SK-N-SH (cell line): ENCODE measurements at regions not wholly inside any gene's neighbourhood (a gene's known extent, or its start where the extent isn't known, plus 50 kb on each side); places are given as distances from the start of the nearest gene placed in this dataset.

ENCODE experiments used
- CTCF ChIA-PET: fragments of 300-600, 350-600 bp; formaldehyde crosslinking; extraction: SDS; loops from one replicate; lab custom pipeline; 2021; lab: Yijun Ruan, JAX
- POLR2A ChIA-PET: fragments of 350-600 bp; sonication (Branson Sonifier 250); formaldehyde crosslinking; extraction: SDS; loops from one replicate; lab custom pipeline; 2020; ENCODE audit warnings: antibody characterized with exemption, inconsistent platforms; lab: Yijun Ruan, JAX
- DNase-seq: peaks from one replicate; pipeline ENCODE4 v3.0.0; 2012
- H2AFZ ChIP-seq: fragments of 200-600 bp; sonication (generic); 2 replicates; pipeline ENCODE4 v1.8.1; 2016; ENCODE audit warnings: antibody characterized with exemption, mild to moderate bottlenecking, low read depth
- H3F3A ChIP-seq: fragments of 200-600 bp; sonication (generic); replicated peaks from 2 replicates; pipeline ENCODE3; 2016; ENCODE audit warnings: antibody characterized with exemption, mild to moderate bottlenecking; ENCODE audit not compliant: insufficient read depth
- H3K27ac ChIP-seq, 2 experiments: fragments of 200-500 bp in 1 of 2; fragments of 200-600 bp in 1 of 2; sonication (Bioruptor generic) in 1 of 2; sonication (generic), shearing (Covaris generic) in 1 of 2; 2 replicates each; pipeline versions ENCODE4 v1.5.1 to v1.6.1; 2014 to 2016; ENCODE audit warnings: low read depth in 2 of 2, inconsistent platforms in 1 of 2, low read length in 1 of 2, mild to moderate bottlenecking in 1 of 2, mixed read lengths in 1 of 2
- H3K27me3 ChIP-seq: fragments of 200-600 bp; sonication (generic), shearing (Covaris generic); 2 replicates; pipeline ENCODE4 v1.6.1; 2016; ENCODE audit warnings: mixed run types; ENCODE audit not compliant: insufficient read depth
- H3K36me3 ChIP-seq, 2 experiments: fragments of 200-500 bp in 1 of 2; fragments of 200-600 bp in 1 of 2; sonication (Bioruptor generic) in 1 of 2; sonication (generic) in 1 of 2; replicated peaks in 1 of 2; 2 replicates each; pipeline versions ENCODE3 to v1.5.1; 2014 to 2016; ENCODE audit warnings: low read length in 1 of 2, mild to moderate bottlenecking in 1 of 2; ENCODE audit not compliant: insufficient read depth in 2 of 2, control insufficient read depth in 1 of 2
- H3K4me1 ChIP-seq, 2 experiments: fragments of 200-500 bp in 1 of 2; fragments of 200-600 bp in 1 of 2; sonication (Bioruptor generic) in 1 of 2; sonication (generic), shearing (Covaris generic) in 1 of 2; 2 replicates each; pipeline versions ENCODE4 v1.5.1 to v1.6.1; 2014 to 2016; ENCODE audit warnings: low read depth in 1 of 2, low read length in 1 of 2, mixed run types in 1 of 2; ENCODE audit not compliant: insufficient read depth in 2 of 2, control insufficient read depth in 1 of 2
- H3K4me2 ChIP-seq: fragments of 200-600 bp; sonication (generic), shearing (Covaris generic); 2 replicates; pipeline ENCODE4 v1.6.1; 2017; ENCODE audit warnings: mixed run types
- H3K4me3 ChIP-seq, 2 experiments: fragments of 200-500 bp in 1 of 2; fragments of 200-600 bp in 1 of 2; sonication (Bioruptor generic) in 1 of 2; sonication (generic), shearing (Covaris generic) in 1 of 2; 2 replicates each; pipeline versions ENCODE4 v1.5.1 to v1.8.1; 2014 to 2016; ENCODE audit warnings: low read depth in 2 of 2, inconsistent platforms in 1 of 2, low read length in 1 of 2, mild to moderate bottlenecking in 1 of 2, mixed read lengths in 1 of 2, moderate library complexity in 1 of 2
- H3K79me2 ChIP-seq: fragments of 200-600 bp; sonication (generic); 2 replicates; pipeline ENCODE4 v1.8.1; 2017; ENCODE audit warnings: mild to moderate bottlenecking; ENCODE audit not compliant: insufficient read depth
- H3K9ac ChIP-seq: fragments of 200-600 bp; sonication (generic); 2 replicates; pipeline ENCODE4 v1.6.1; 2017; ENCODE audit warnings: mixed run types
- H3K9me2 ChIP-seq: fragments of 200-600 bp; sonication (generic); 2 replicates; pipeline ENCODE4 v1.6.1; 2017; ENCODE audit warnings: mixed run types
- H3K9me3 ChIP-seq: fragments of 200-600 bp; sonication (generic); 2 replicates; pipeline ENCODE4 v1.6.1; 2017; ENCODE audit warnings: mixed run types, mild to moderate bottlenecking, moderate library complexity
- H4K20me1 ChIP-seq: fragments of 200-600 bp; sonication (generic); 2 replicates; pipeline ENCODE4 v1.6.1; 2017; ENCODE audit warnings: mild to moderate bottlenecking, mixed run types; ENCODE audit not compliant: insufficient read depth
- CHD2 ChIP-seq: fragments of 150-350 bp; IDR thresholded peaks from 2 replicates; pipeline ENCODE4 v1.6.1; 2018; ENCODE audit warnings: low read length; ENCODE audit not compliant: partially characterized antibody
- CTCF ChIP-seq: fragments of 200-600 bp; sonication (generic); IDR thresholded peaks from 2 replicates; pipeline ENCODE4 v1.6.1; 2017; ENCODE audit warnings: antibody characterized with exemption, mild to moderate bottlenecking, moderate library complexity
- FOXJ3 ChIP-seq: sonication (generic); formaldehyde crosslinking; IDR thresholded peaks from 2 replicates; pipeline ENCODE4 v1.5.1; 2020; ENCODE audit warnings: mild to moderate bottlenecking, missing genetic modification reagents
- FOXM1 ChIP-seq: IDR thresholded peaks from 2 replicates; pipeline ENCODE4 v1.4.0; 2012; ENCODE audit warnings: low read depth, mild to moderate bottlenecking
- GABPA ChIP-seq: IDR thresholded peaks from 2 replicates; pipeline ENCODE4 v1.4.0; 2012; ENCODE audit warnings: low read depth, mild to moderate bottlenecking
- IRF3 ChIP-seq: fragments of 150-350 bp; IDR thresholded peaks from 2 replicates; pipeline ENCODE4 v1.6.1; 2016; ENCODE audit warnings: mild to moderate bottlenecking, low read depth, low read length
- JUND ChIP-seq: IDR thresholded peaks from 2 replicates; pipeline ENCODE4 v1.4.0; 2012
- MAX ChIP-seq: IDR thresholded peaks from 2 replicates; pipeline ENCODE4 v1.4.0; 2012; ENCODE audit warnings: low read depth
- MEF2A ChIP-seq: IDR thresholded peaks from 2 replicates; pipeline ENCODE4 v1.4.0; 2012; ENCODE audit warnings: low read depth, borderline replicate concordance
- MXI1 ChIP-seq: IDR thresholded peaks from 2 replicates; pipeline ENCODE4 v1.6.1; 2012; ENCODE audit warnings: mild to moderate bottlenecking, low read depth, low read length, improper control_type of control experiment
- NRF1 ChIP-seq: IDR thresholded peaks from 2 replicates; pipeline ENCODE4 v1.6.1; 2012; ENCODE audit warnings: low read depth, mild to moderate bottlenecking, low read length
- PBX3 ChIP-seq: IDR thresholded peaks from 2 replicates; pipeline ENCODE4; 2012
- POLR2AphosphoS5 ChIP-seq: IDR thresholded peaks from 2 replicates; pipeline ENCODE4 v1.6.1; 2012; ENCODE audit warnings: low read depth, low read length
- REST ChIP-seq: IDR thresholded peaks from 2 replicates; pipeline ENCODE4 v1.6.1; 2012; ENCODE audit warnings: mild to moderate bottlenecking, low read depth, low read length, moderate library complexity
- RXRA ChIP-seq: IDR thresholded peaks from 2 replicates; pipeline ENCODE4 v1.4.0; 2012; ENCODE audit warnings: low read depth, mild to moderate bottlenecking, borderline replicate concordance
- SIN3A ChIP-seq: IDR thresholded peaks from 2 replicates; pipeline ENCODE4 v1.6.1; 2012; ENCODE audit warnings: low read depth, mild to moderate bottlenecking, low read length, moderate library complexity, borderline replicate concordance
- SMC3 ChIP-seq: IDR thresholded peaks from 2 replicates; pipeline ENCODE4 v1.6.1; 2012; ENCODE audit warnings: low read depth, low read length, improper control_type of control experiment
- TCF12 ChIP-seq: IDR thresholded peaks from 2 replicates; pipeline ENCODE4 v1.4.0; 2012
- USF2 ChIP-seq: fragments of 150-350 bp; IDR thresholded peaks from 2 replicates; pipeline ENCODE4 v1.6.1; 2017; ENCODE audit warnings: antibody characterized with exemption, low read length, low read depth, borderline replicate concordance
- YY1 ChIP-seq: IDR thresholded peaks from 2 replicates; pipeline ENCODE4 v1.4.0; 2012; ENCODE audit warnings: low read depth, mild to moderate bottlenecking
- ZBTB33 ChIP-seq: IDR thresholded peaks from 2 replicates; pipeline ENCODE4 v1.4.0; 2012; ENCODE audit warnings: low read depth, borderline replicate concordance
- WGBS: methylation state at CpG from one replicate; pipeline ENCODE4 v1.1.6; 2017; ENCODE audit warnings: low lambda C conversion rate; 5-methylcytosine and 5-hydroxymethylcytosine counted together

- no peak for TF ChIP-seq GABPA
- TF ChIP-seq SMC3, result no peak
- TF ChIP-seq CHD2, result no peak
- TF ChIP-seq USF2, result no peak
- TF ChIP-seq, all 33 proteins: peak for 0
These were observed 315.5 kb downstream of the ARRDC4 start (continued) for GRCh38 chr15:98276018-98276417.

GRCh38 chr15:98277602-98278001, 317.1 kb downstream of the ARRDC4 start:
- H3K79me2 ChIP-seq, result no peaks in the 10 kb centered on the region
- H3K4me2 ChIP-seq, result no peak overlapping the region
- H3K36me3 ChIP-seq, result no peaks in the 10 kb centered on the region
- no peak overlapping the region for H2AFZ ChIP-seq
- no peaks in the 10 kb centered on the region for H4K20me1 ChIP-seq
- H3K9me3 ChIP-seq, result no peaks in the 10 kb centered on the region
- peaks cover 19% of the 10 kb centered on the region for H3K27me3 ChIP-seq
- no peak overlapping the region for H3K27ac ChIP-seq
- TF ChIP-seq ZBTB33, result no peak
- no peak for TF ChIP-seq PBX3
- no peak for TF ChIP-seq POLR2AphosphoS5
- no peak for TF ChIP-seq CTCF
- no peak for TF ChIP-seq FOXJ3
- no peak for TF ChIP-seq YY1
- no peak for TF ChIP-seq MEF2A
- no peak for TF ChIP-seq IRF3
- no peak for TF ChIP-seq REST
- no peak for TF ChIP-seq NRF1
- TF ChIP-seq TCF12, result no peak
- TF ChIP-seq MXI1, result no peak
- TF ChIP-seq GABPA, result no peak
- no peak for TF ChIP-seq MAX
- no peak for TF ChIP-seq RXRA
- no peak for TF ChIP-seq FOXM1
- TF ChIP-seq JUND, result no peak
- TF ChIP-seq SMC3, result no peak
- no peak for TF ChIP-seq SIN3A
- no peak overlapping the region for H3K9ac ChIP-seq
- H3F3A ChIP-seq, result no peaks in the 10 kb centered on the region
- POLR2A ChIA-PET, result no interaction called here
- no peak for DNase-seq
- H3K9me2 ChIP-seq, result no peaks in the 10 kb centered on the region
- CTCF ChIA-PET, result interaction anchor here (1.1 kb wide), 1 partner anchor 18 kb away, joined by 3 read pairs; no protein-coding TSS in a partner anchor
- 0% methylated on average over 6 of the region's 6 CpGs for WGBS
- H3K4me3 ChIP-seq, result no peak overlapping the region
- no peaks in the 10 kb centered on the region for H3K4me1 ChIP-seq
